Testis (tissue), 2 donors: ENCODE measurements at regions not wholly inside any gene's neighbourhood (a gene's known extent, or its start where the extent isn't known, plus 50 kb on each side); places are given as distances from the start of the nearest gene placed in this dataset.

Experiments used
- CTCF ChIP-seq, 3 experiments: fragments of 450-650 bp in 2 of 3; fragments of 200-600 bp in 1 of 3; sonication (generic) in 1 of 3; IDR thresholded peaks; one replicate each; pipeline ENCODE4 v1.5.1; 2016 to 2019; ENCODE audit warnings: antibody characterized with exemption in 3 of 3, mild to moderate bottlenecking in 2 of 3, moderate library complexity in 1 of 3
- POLR2A ChIP-seq: fragments of 450-650 bp; IDR thresholded peaks from one replicate; pipeline ENCODE4 v1.6.1; 2017; ENCODE audit warnings: antibody characterized with exemption, mild to moderate bottlenecking, moderate library complexity

GRCh38 chr4:159979351-159979750, 876.5 kb downstream of the RAPGEF2 start:
- no peak for TF ChIP-seq CTCF (IDR thresholded peaks at IDR 0.05)
- no peak for TF ChIP-seq POLR2A
